MM.1S (cell line): ENCODE measurements at regions not wholly inside any gene's neighbourhood (a gene's known extent, or its start where the extent isn't known, plus 50 kb on each side); places are given as distances from the start of the nearest gene placed in this dataset.
"Not testable (repeated sequence)": the region's sequence is repeated elsewhere in the genome, so short reads cannot be mapped to it uniquely, and the experiment has no call there.

Experiments used
- EZH2 ChIP-seq: fragments of 300-600 bp; sonication (generic); optimal IDR thresholded peaks from 2 replicates; pipeline ENCODE3; 2017; ENCODE audit warnings: low read depth, mild to moderate bottlenecking, antibody characterized with exemption, low read length, mixed read lengths
- EZH2phosphoT487 ChIP-seq: fragments of 300-600 bp; sonication (generic); IDR thresholded peaks from 2 replicates; pipeline ENCODE4 v1.6.1; 2018; ENCODE audit warnings: antibody characterized with exemption, low read length
- TF ChIP-seq, protein P1 (sequence below): fragments of 300-600 bp; sonication (generic); IDR thresholded peaks from 2 replicates; pipeline ENCODE4 v1.5.1; 2016; ENCODE audit warnings: antibody characterized with exemption, low read length, mixed read lengths

DNA sequence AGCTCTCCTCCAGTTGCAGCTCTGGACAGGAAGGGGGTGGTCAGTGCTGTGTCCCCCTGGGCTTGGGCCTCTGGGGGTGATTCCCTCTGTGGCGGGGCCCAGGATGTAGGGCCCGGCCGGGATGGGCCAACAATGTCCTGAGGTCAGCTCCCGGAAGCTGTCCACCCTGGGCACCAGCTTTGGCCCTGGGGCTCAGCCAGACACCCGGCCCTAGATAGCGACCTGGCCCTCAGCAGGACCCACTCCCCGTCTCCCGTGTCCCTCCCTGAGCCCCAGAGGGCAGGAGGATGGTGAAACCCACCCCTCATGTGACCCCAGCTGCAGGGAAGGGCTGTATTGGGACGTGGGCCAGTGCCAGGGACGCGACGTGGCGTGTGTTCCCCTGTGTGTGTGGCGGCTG lies 96.8 kb downstream of the TMEM121 start:
- TF ChIP-seq EZH2, EZH2phosphoT487: not testable (repeated sequence)
- TF ChIP-seq, protein P1, sequence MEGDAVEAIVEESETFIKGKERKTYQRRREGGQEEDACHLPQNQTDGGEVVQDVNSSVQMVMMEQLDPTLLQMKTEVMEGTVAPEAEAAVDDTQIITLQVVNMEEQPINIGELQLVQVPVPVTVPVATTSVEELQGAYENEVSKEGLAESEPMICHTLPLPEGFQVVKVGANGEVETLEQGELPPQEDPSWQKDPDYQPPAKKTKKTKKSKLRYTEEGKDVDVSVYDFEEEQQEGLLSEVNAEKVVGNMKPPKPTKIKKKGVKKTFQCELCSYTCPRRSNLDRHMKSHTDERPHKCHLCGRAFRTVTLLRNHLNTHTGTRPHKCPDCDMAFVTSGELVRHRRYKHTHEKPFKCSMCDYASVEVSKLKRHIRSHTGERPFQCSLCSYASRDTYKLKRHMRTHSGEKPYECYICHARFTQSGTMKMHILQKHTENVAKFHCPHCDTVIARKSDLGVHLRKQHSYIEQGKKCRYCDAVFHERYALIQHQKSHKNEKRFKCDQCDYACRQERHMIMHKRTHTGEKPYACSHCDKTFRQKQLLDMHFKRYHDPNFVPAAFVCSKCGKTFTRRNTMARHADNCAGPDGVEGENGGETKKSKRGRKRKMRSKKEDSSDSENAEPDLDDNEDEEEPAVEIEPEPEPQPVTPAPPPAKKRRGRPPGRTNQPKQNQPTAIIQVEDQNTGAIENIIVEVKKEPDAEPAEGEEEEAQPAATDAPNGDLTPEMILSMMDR: not testable (repeated sequence)
